K562 (cell line): ENCODE measurements at regions not wholly inside any gene's neighbourhood (a gene's known extent, or its start where the extent isn't known, plus 50 kb on each side); places are given as distances from the start of the nearest gene placed in this dataset.

Experiments used
- ATAC-seq: fragments of 200-7000 bp; cut with Tn5 transposase; 3 replicates; pipeline ENCODE4 v1.9.1; 2020; ENCODE audit warnings: moderate library complexity
- BruUV-seq: library from RNA; stranded (reverse); fragments of 400-500 nt; replicated peaks from 2 replicates; lab custom pipeline; 2021; lab: Mats Ljungman, UMichigan
- CTCF ChIA-PET: fragments of 300-600 bp; formaldehyde crosslinking; extraction: SDS; loops from one replicate; lab custom pipeline; 2021; ENCODE audit warnings: low intra/inter-chr PET ratio; lab: Yijun Ruan, JAX
- POLR2A ChIA-PET: fragments of 300-600, 350-650 bp; sonication (Branson Sonifier 250); formaldehyde crosslinking; extraction: SDS; loops from one replicate; lab custom pipeline; 2021; ENCODE audit warnings: antibody characterized with exemption, inconsistent platforms; lab: Yijun Ruan, JAX
- DNase-seq, 4 experiments: peaks; one replicate each; pipeline versions ENCODE4 v3.0.0 to v3.0.0-alpha.2; 2011 to 2018; ENCODE audit warnings: low spot score in 3 of 4, mixed read lengths in 3 of 4; ENCODE audit errors: extremely low read depth in 1 of 4
- FAIRE-seq: peaks from 2 replicates; lab custom pipeline; 2011; peaks lifted over from hg19 to GRCh38; lab: Jason Lieb, UNC
- H2AFZ ChIP-seq: 2 replicates; pipeline ENCODE4 v1.6.0; 2011; ENCODE audit warnings: low read depth, low read length, control low read depth, inconsistent platforms
- H3K27ac ChIP-seq: fragments of 200-600 bp; 3 replicates; pipeline ENCODE4 v1.8.0; 2011; ENCODE audit warnings: low read depth, mild to moderate bottlenecking, control low read depth, inconsistent platforms, low read length, moderate library complexity, mixed read lengths; ENCODE audit errors: extremely low read depth
- H3K27me3 ChIP-seq, 2 experiments: fragments of 300-600 bp in 1 of 2; 2 replicates in 1 of 2; 3 replicates in 1 of 2; pipeline versions ENCODE4 v1.6.0 to v1.8.0; 2011; ENCODE audit warnings: inconsistent platforms in 2 of 2, low read length in 2 of 2, mild to moderate bottlenecking in 1 of 2, mixed read lengths in 1 of 2, moderate library complexity in 1 of 2; ENCODE audit not compliant: control insufficient read depth in 2 of 2, insufficient read depth in 2 of 2
- H3K36me3 ChIP-seq: fragments of 300-600 bp; 3 replicates; pipeline ENCODE4 v1.8.0; 2011; ENCODE audit warnings: mild to moderate bottlenecking, low read length, inconsistent platforms; ENCODE audit not compliant: control insufficient read depth, insufficient read depth
- H3K4me1 ChIP-seq, 2 experiments: fragments of 200-600 bp in 1 of 2; replicated peaks in 1 of 2; 2 replicates in 1 of 2; 3 replicates in 1 of 2; pipeline versions ENCODE4 v1.5.1 to v1.8.0; 2011; ENCODE audit warnings: inconsistent platforms in 2 of 2, low read length in 2 of 2, mild to moderate bottlenecking in 1 of 2, mixed read lengths in 1 of 2, moderate library complexity in 1 of 2; ENCODE audit not compliant: control insufficient read depth in 2 of 2, insufficient read depth in 2 of 2
- H3K4me2 ChIP-seq: 2 replicates; pipeline ENCODE4 v1.6.1; 2011; ENCODE audit warnings: low read length, control low read depth, inconsistent platforms, mixed read lengths; ENCODE audit not compliant: insufficient read depth
- H3K4me3 ChIP-seq: fragments of 200-600 bp; sonication (generic), shearing (Covaris generic); 2 replicates; pipeline ENCODE4 v1.5.1; 2016; ENCODE audit warnings: control low read depth, inconsistent platforms
- H3K79me2 ChIP-seq: fragments of 200-600 bp; 3 replicates; pipeline ENCODE4 v1.8.0; 2011; ENCODE audit warnings: low read length, inconsistent platforms; ENCODE audit not compliant: control insufficient read depth, insufficient read depth
- H3K9ac ChIP-seq, 2 experiments: 2 replicates each; pipeline versions ENCODE4 v1.6.0 to v1.6.1; 2011; ENCODE audit warnings: low read depth in 2 of 2, low read length in 2 of 2, control low read depth in 1 of 2, inconsistent platforms in 1 of 2, mild to moderate bottlenecking in 1 of 2, mixed read lengths in 1 of 2; ENCODE audit not compliant: insufficient read depth in 1 of 2
- H3K9me1 ChIP-seq: one replicate; pipeline ENCODE4 v1.6.0; 2011; ENCODE audit warnings: inconsistent platforms, mild to moderate bottlenecking, low read length, moderate library complexity; ENCODE audit not compliant: control insufficient read depth, insufficient read depth
- H3K9me3 ChIP-seq: replicated peaks from 2 replicates; pipeline ENCODE4 v1.5.1; 2011; ENCODE audit warnings: low read depth, low read length, inconsistent platforms; ENCODE audit not compliant: control insufficient read depth, insufficient read depth
- H4K20me1 ChIP-seq: replicated peaks from 2 replicates; pipeline ENCODE4 v1.6.1; 2011; ENCODE audit warnings: low read length, inconsistent platforms, mixed read lengths; ENCODE audit not compliant: control insufficient read depth, insufficient read depth
- ERF ChIP-seq: fragments of 450-650 bp; formaldehyde crosslinking; IDR thresholded peaks from 2 replicates; pipeline ENCODE4 v1.4.0; 2020; ENCODE audit warnings: mild to moderate bottlenecking, mixed read lengths
- IRF2 ChIP-seq: sonication (generic); formaldehyde crosslinking; IDR thresholded peaks from 2 replicates; pipeline ENCODE4 v1.8.1; 2022; ENCODE audit warnings: mild to moderate bottlenecking, missing genetic modification reagents
- JUN ChIP-seq, 2 experiments: sonication (generic) in 1 of 2; formaldehyde crosslinking in 1 of 2; IDR thresholded peaks; 2 replicates each; pipeline versions ENCODE4 v1.6.1 to v1.8.0; 2012 to 2022; ENCODE audit warnings: borderline replicate concordance in 2 of 2, mild to moderate bottlenecking in 2 of 2, improper control_type of control experiment in 1 of 2, low read depth in 1 of 2, low read length in 1 of 2, missing genetic modification reagents in 1 of 2
- L3MBTL2 ChIP-seq: fragments of 450-650 bp; IDR thresholded peaks from 2 replicates; pipeline ENCODE4 v1.6.1; 2016; ENCODE audit warnings: mild to moderate bottlenecking, moderate library complexity
- MCM2 ChIP-seq: fragments of 450-650 bp; IDR thresholded peaks from 2 replicates; pipeline ENCODE4 v1.6.1; 2017; ENCODE audit warnings: low read depth, mild to moderate bottlenecking
- NR2C2 ChIP-seq, 2 experiments: fragments of 200-800 bp in 1 of 2; sonication (Bioruptor generic) in 1 of 2; sonication (generic) in 1 of 2; formaldehyde crosslinking in 1 of 2; IDR thresholded peaks; 2 replicates each; pipeline versions ENCODE4 v1.6.1 to v1.8.0; 2016 to 2022; ENCODE audit warnings: mild to moderate bottlenecking in 1 of 2, missing compliant biosample characterization in 1 of 2, missing genetic modification characterization in 1 of 2, missing genetic modification reagents in 1 of 2
- NUFIP1 ChIP-seq: fragments of 450-650 bp; IDR thresholded peaks from 2 replicates; pipeline ENCODE4 v1.6.1; 2018; ENCODE audit not compliant: partially characterized antibody
- SETDB1 ChIP-seq: IDR thresholded peaks from one replicate; pipeline ENCODE4 v1.6.1; 2012; ENCODE audit warnings: low read length, control low read depth, inconsistent platforms
- SMARCA5 ChIP-seq: fragments of 450-650 bp; IDR thresholded peaks from 2 replicates; pipeline ENCODE4 v1.6.1; 2016
- TAF7 ChIP-seq: fragments of 450-650 bp; IDR thresholded peaks from 2 replicates; pipeline ENCODE4 v1.6.1; 2016; ENCODE audit warnings: missing genetic modification characterization, missing compliant biosample characterization
- TSHZ1 ChIP-seq: fragments of 250-450 bp; sonication (Bioruptor Pico); IDR thresholded peaks from 2 replicates; pipeline ENCODE4 v1.4.0; 2020; ENCODE audit warnings: mild to moderate bottlenecking, moderate library complexity
- ZBTB1 ChIP-seq: sonication (generic); formaldehyde crosslinking; IDR thresholded peaks from 2 replicates; pipeline ENCODE4 v1.8.1; 2023; ENCODE audit warnings: missing genetic modification reagents, low read depth, mild to moderate bottlenecking, borderline replicate concordance
- ZKSCAN8 ChIP-seq: fragments of 200-800 bp; sonication (Bioruptor generic); IDR thresholded peaks from 2 replicates; pipeline ENCODE4 v1.6.1; 2016; ENCODE audit warnings: missing genetic modification characterization, missing compliant biosample characterization
- ZNF766 ChIP-seq: fragments of 200-800 bp; sonication (Bioruptor generic); conservative IDR thresholded peaks from 2 replicates; pipeline ENCODE4 v1.6.1; 2016; ENCODE audit warnings: missing genetic modification characterization, missing compliant biosample characterization
- WGBS: fragments of 100-300 bp; shearing (Covaris generic); methylation state at CpG from one replicate; pipeline ENCODE4 v1.1.6; 2016; ENCODE audit warnings: low coverage, mixed read lengths; ENCODE audit not compliant: insufficient coverage; ENCODE audit errors: missing lambda C conversion rate; 5-methylcytosine and 5-hydroxymethylcytosine counted together
- in situ Hi-C: fragments of 300-500 bp; cut with MboI; formaldehyde crosslinking; loops from 4 replicates; pipeline ENCODE4 v1.15.0; 2018; ENCODE audit warnings: inconsistent platforms, mixed read lengths
- intact Hi-C: fragments of 100-400 bp; cut with micrococcal nuclease; formaldehyde crosslinking; loops from 2 replicates; pipeline ENCODE4 v1.14.2; 2022

GRCh38 chr3:31240874-31241273, 291.9 kb upstream of the STT3B start:
- intact Hi-C loops = no loop called here
- no peaks in the 10 kb centered on the region for H3K27me3 ChIP-seq
- H3K9me1 ChIP-seq = no peaks in the 10 kb centered on the region
- H3K9me3 ChIP-seq = no peaks in the 10 kb centered on the region
- DNase-seq = no peak
- no peak for TF ChIP-seq TAF7 (tag)
- no peak for TF ChIP-seq JUN (IDR thresholded peaks at IDR 0.05; ENCODE audit: borderline replicate concordance, low read depth, low read length)
- TF ChIP-seq JUN (CRISPR knock-in tag; IDR thresholded peaks at IDR 0.05; ENCODE audit: borderline replicate concordance) = no peak
- TF ChIP-seq L3MBTL2 = no peak
- no peak for TF ChIP-seq ZKSCAN8
- TF ChIP-seq NR2C2 (CRISPR knock-in tag; IDR thresholded peaks at IDR 0.05) = no peak
- TF ChIP-seq NR2C2 (tag; IDR thresholded peaks at IDR 0.05) = no peak
- no peak for TF ChIP-seq TSHZ1 (CRISPR knock-in tag)
- TF ChIP-seq SETDB1 = no peak
- TF ChIP-seq SMARCA5 = no peak
- TF ChIP-seq IRF2 (CRISPR knock-in tag) = no peak
- no peak for TF ChIP-seq ZNF766 (CRISPR knock-in tag)
- no peak for TF ChIP-seq ERF (CRISPR knock-in tag)
- TF ChIP-seq ZBTB1 (CRISPR knock-in tag) = no peak
- TF ChIP-seq NUFIP1 = no peak
- no peak for TF ChIP-seq MCM2
- TF ChIP-seq, all 486 proteins: peak for 0
- ChIA-PET CTCF (no interaction called here), POLR2A (interaction anchor here (0.6 kb wide), 1 partner anchor 73 kb away, joined by 3 read pairs; no protein-coding TSS in a partner anchor)
- 0% methylated on average over 1 of the region's 1 CpG for WGBS
- H3K9ac ChIP-seq = no peak overlapping the region
- H3K4me2 ChIP-seq = no peak overlapping the region
- BruUV-seq = no TSS peak
- H4K20me1 ChIP-seq = no peaks in the 10 kb centered on the region
- no peak for ATAC-seq
- no peak overlapping the region for H3K27ac ChIP-seq
- H3K36me3 ChIP-seq = no peaks in the 10 kb centered on the region
- no peaks in the 10 kb centered on the region for H3K79me2 ChIP-seq
- no peaks in the 10 kb centered on the region for H3K4me1 ChIP-seq
- no peak overlapping the region for H2AFZ ChIP-seq
- in situ Hi-C loops = no loop called here
- H3K4me3 ChIP-seq = no peak overlapping the region
- no peak for FAIRE-seq
